HCT116 (cell line): ENCODE measurements at regions not wholly inside any gene's neighbourhood (a gene's known extent, or its start where the extent isn't known, plus 50 kb on each side); places are given as distances from the start of the nearest gene placed in this dataset.

Experiments used
- ATAC-seq: fragments of 200-7000 bp; cut with Tn5 transposase; 2 replicates; pipeline ENCODE4 v1.9.1; 2020; ENCODE audit warnings: mild to moderate bottlenecking, moderate library complexity
- BruUV-seq: library from RNA; stranded (reverse); fragments of 400-500 nt; replicated peaks from 2 replicates; lab custom pipeline; 2021; lab: Mats Ljungman, UMichigan
- CTCF ChIA-PET: fragments of 300-600 bp; sonication (Branson Sonifier 250); formaldehyde crosslinking; loops from one replicate; lab custom pipeline; 2021; ENCODE audit warnings: antibody characterized with exemption; lab: Charles Lee
- POLR2A ChIA-PET: fragments of 300-600, 350-600 bp; sonication (Branson Sonifier 250); formaldehyde crosslinking; loops from one replicate; lab custom pipeline; 2021; ENCODE audit warnings: antibody characterized with exemption; lab: Charles Lee
- RAD21 ChIA-PET, 2 experiments: fragments of 300-600 bp; sonication (Branson Sonifier 250); formaldehyde crosslinking; loops; one replicate each; lab custom pipeline; 2023; ENCODE audit warnings: low total read pairs in 2 of 2; ENCODE audit not compliant: uncharacterized antibody in 2 of 2, unreplicated experiment in 2 of 2, low non-redundant PET in 1 of 2; lab: Charles Lee
- DNase-seq: peaks from one replicate; pipeline ENCODE4 v3.0.0-alpha.2; 2010; ENCODE audit warnings: low read depth, low spot score
- H2AFZ ChIP-seq: fragments of 200-600 bp; shearing (Covaris generic), sonication (generic); 2 replicates; pipeline ENCODE4 v1.6.1; 2017; ENCODE audit warnings: low read depth, mixed run types, mixed read lengths, antibody characterized with exemption, low read length; ENCODE audit not compliant: poor library complexity, severe bottlenecking
- H3K27ac ChIP-seq: 2 replicates; pipeline ENCODE4 v1.5.1; 2012; ENCODE audit warnings: low read depth, low read length
- H3K27me3 ChIP-seq: fragments of 200-600 bp; sonication (generic); 2 replicates; pipeline ENCODE4 v1.6.1; 2016; ENCODE audit warnings: mixed run types, low read length, mixed read lengths; ENCODE audit not compliant: insufficient read depth
- H3K36me3 ChIP-seq, 2 experiments: fragments of 200-500 bp in 1 of 2; fragments of 200-600 bp in 1 of 2; sonication (Bioruptor generic) in 1 of 2; sonication (generic) in 1 of 2; 2 replicates each; pipeline versions ENCODE4 v1.5.1 to v1.6.1; 2014 to 2016; ENCODE audit warnings: low read length in 2 of 2, inconsistent platforms in 1 of 2, mixed read lengths in 1 of 2, mixed run types in 1 of 2; ENCODE audit not compliant: insufficient read depth in 2 of 2, control insufficient read depth in 1 of 2
- H3K4me1 ChIP-seq, 2 experiments: fragments of 200-600 bp in 1 of 2; sonication (generic) in 1 of 2; 2 replicates each; pipeline versions ENCODE4 v1.5.1 to v1.6.1; 2012 to 2017; ENCODE audit warnings: low read length in 2 of 2, inconsistent platforms in 1 of 2, mild to moderate bottlenecking in 1 of 2, mixed read lengths in 1 of 2, mixed run types in 1 of 2, moderate library complexity in 1 of 2; ENCODE audit not compliant: insufficient read depth in 2 of 2, control insufficient read depth in 1 of 2
- H3K4me2 ChIP-seq: fragments of 200-600 bp; sonication (generic); 2 replicates; pipeline ENCODE4 v1.6.1; 2017; ENCODE audit warnings: mixed run types, low read length, mixed read lengths
- H3K4me3 ChIP-seq, 2 experiments: fragments of 200-600 bp in 1 of 2; sonication (generic) in 1 of 2; replicated peaks in 1 of 2; 2 replicates each; pipeline ENCODE4 v1.5.1; 2011 to 2016; ENCODE audit warnings: low read length in 2 of 2, control low read depth in 1 of 2, low read depth in 1 of 2, mild to moderate bottlenecking in 1 of 2, mixed read lengths in 1 of 2, mixed run types in 1 of 2
- H3K79me2 ChIP-seq: fragments of 200-600 bp; sonication (generic); 2 replicates; pipeline ENCODE4 v1.6.1; 2017; ENCODE audit warnings: mild to moderate bottlenecking, mixed run types, low read length, moderate library complexity, mixed read lengths; ENCODE audit not compliant: insufficient read depth
- H3K9ac ChIP-seq: fragments of 200-600 bp; sonication (generic); 2 replicates; pipeline ENCODE4 v1.6.1; 2016; ENCODE audit warnings: low read length, mixed read lengths
- H3K9me2 ChIP-seq: fragments of 200-600 bp; sonication (generic), shearing (Covaris generic); 2 replicates; pipeline ENCODE4 v1.6.1; 2017; ENCODE audit warnings: mixed run types, mild to moderate bottlenecking, moderate library complexity; ENCODE audit not compliant: insufficient read depth
- H3K9me3 ChIP-seq, 2 experiments: fragments of 200-500 bp in 1 of 2; fragments of 200-600 bp in 1 of 2; sonication (Bioruptor generic) in 1 of 2; sonication (generic) in 1 of 2; 2 replicates each; pipeline ENCODE4 v1.6.1; 2014 to 2017; ENCODE audit warnings: low read length in 2 of 2, mixed read lengths in 2 of 2, inconsistent platforms in 1 of 2, low read depth in 1 of 2, mild to moderate bottlenecking in 1 of 2, mixed run types in 1 of 2, moderate library complexity in 1 of 2; ENCODE audit not compliant: control insufficient read depth in 1 of 2, insufficient read depth in 1 of 2
- H4K20me1 ChIP-seq: fragments of 200-600 bp; sonication (generic), shearing (Covaris generic); 2 replicates; pipeline ENCODE4 v1.6.1; 2017; ENCODE audit warnings: mixed run types, mild to moderate bottlenecking, moderate library complexity; ENCODE audit not compliant: insufficient read depth
- CBX3 ChIP-seq: IDR thresholded peaks from 2 replicates; pipeline ENCODE4 v1.6.1; 2012; ENCODE audit warnings: low read depth
- CEBPB ChIP-seq: IDR thresholded peaks from 2 replicates; pipeline ENCODE4 v1.6.1; 2012; ENCODE audit warnings: low read depth
- EZH2phosphoT487 ChIP-seq: fragments of 200-600 bp; IDR thresholded peaks from 2 replicates; pipeline ENCODE4 v1.6.1; 2018; ENCODE audit warnings: antibody characterized with exemption, borderline replicate concordance
- FOSL1 ChIP-seq: IDR thresholded peaks from 2 replicates; pipeline ENCODE4 v1.6.1; 2012; ENCODE audit warnings: low read depth
- POLR2A ChIP-seq: IDR thresholded peaks from 2 replicates; pipeline ENCODE4 v1.7.0; 2011; ENCODE audit warnings: borderline replicate concordance; ENCODE audit not compliant: insufficient read depth, insufficient read length; ENCODE audit errors: extremely low read depth
- RAD21 ChIP-seq: IDR thresholded peaks from 2 replicates; pipeline ENCODE4 v1.6.1; 2012; ENCODE audit warnings: low read depth, mild to moderate bottlenecking
- SP1 ChIP-seq: IDR thresholded peaks from 2 replicates; pipeline ENCODE4 v1.6.1; 2012; ENCODE audit warnings: low read depth
- SRF ChIP-seq: IDR thresholded peaks from 2 replicates; pipeline ENCODE4 v1.6.1; 2012; ENCODE audit warnings: low read depth
- intact Hi-C: fragments of 100-400 bp; cut with micrococcal nuclease; formaldehyde crosslinking; loops from 2 replicates; pipeline ENCODE4 v1.10.0; 2022
- TF ChIP-seq, protein P1 (sequence below), 3 experiments: fragments of 200-600 bp in 1 of 3; sonication (generic) in 1 of 3; IDR thresholded peaks in 2 of 3; conservative IDR thresholded peaks in 1 of 3; 2 replicates each; pipeline ENCODE4 v1.5.1; 2012 to 2017; ENCODE audit warnings: low read depth in 2 of 3, low read length in 2 of 3, antibody characterized with exemption in 1 of 3, borderline replicate concordance in 1 of 3, control low read depth in 1 of 3, mild to moderate bottlenecking in 1 of 3, mixed read lengths in 1 of 3, mixed run types in 1 of 3, moderate library complexity in 1 of 3; ENCODE audit not compliant: insufficient read depth in 1 of 3
- TF ChIP-seq, protein P2 (sequence below): IDR thresholded peaks from 2 replicates; pipeline ENCODE4 v1.6.1; 2012; ENCODE audit warnings: low read depth

DNA sequence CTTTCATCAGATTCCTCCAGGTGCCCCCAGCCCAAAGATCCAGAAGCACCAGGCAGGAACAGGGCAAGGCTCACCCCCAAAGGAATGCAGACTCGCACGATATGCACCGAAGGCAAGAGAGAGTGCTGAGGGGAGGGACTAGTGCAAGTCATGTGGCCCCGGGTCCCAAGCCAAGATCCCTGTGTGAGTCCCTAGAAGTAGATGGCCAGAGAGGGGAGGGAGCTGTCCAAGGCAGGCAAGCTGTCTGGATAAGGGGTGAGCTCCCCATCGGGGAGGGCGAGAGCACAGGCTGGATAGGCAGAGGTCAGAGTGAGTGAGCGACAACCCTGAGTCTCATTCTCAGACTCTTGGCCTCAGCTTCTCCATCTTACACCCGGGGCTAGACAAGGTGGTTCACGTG, 171.5 kb upstream of the LINGO1 start:
- ChIA-PET POLR2A (no interaction called here), RAD21 (no interaction called here), CTCF (no interaction called here)
- no peaks in the 10 kb centered on the region for H4K20me1 ChIP-seq
- no peaks in the 10 kb centered on the region for H3K27me3 ChIP-seq
- H3K36me3 ChIP-seq = no peaks in the 10 kb centered on the region
- intact Hi-C loops = no loop called here
- H3K4me3 ChIP-seq = no peak overlapping the region
- H3K9me2 ChIP-seq = no peaks in the 10 kb centered on the region
- ATAC-seq (peak; percentile 14; the same call in 1 of the 2 replicates), DNase-seq (no peak)
- no peaks in the 10 kb centered on the region for H3K9me3 ChIP-seq
- no peak overlapping the region for H3K4me2 ChIP-seq
- no TSS peak for BruUV-seq
- H2AFZ ChIP-seq = no peak overlapping the region
- H3K9ac ChIP-seq = no peak overlapping the region
- H3K27ac ChIP-seq = no peak overlapping the region
- no peaks in the 10 kb centered on the region for H3K79me2 ChIP-seq
- peaks cover 0 to 3% of the 10 kb centered on the region in 2 experiments; a peak in 1 of 4 replicates for H3K4me1 ChIP-seq
- TF ChIP-seq RAD21 (no peak), SRF (no peak), SP1 (no peak), CBX3 (no peak), FOSL1 (no peak), POLR2A (no peak), CEBPB (no peak), EZH2phosphoT487 (no peak)
- TF ChIP-seq, protein P1, sequence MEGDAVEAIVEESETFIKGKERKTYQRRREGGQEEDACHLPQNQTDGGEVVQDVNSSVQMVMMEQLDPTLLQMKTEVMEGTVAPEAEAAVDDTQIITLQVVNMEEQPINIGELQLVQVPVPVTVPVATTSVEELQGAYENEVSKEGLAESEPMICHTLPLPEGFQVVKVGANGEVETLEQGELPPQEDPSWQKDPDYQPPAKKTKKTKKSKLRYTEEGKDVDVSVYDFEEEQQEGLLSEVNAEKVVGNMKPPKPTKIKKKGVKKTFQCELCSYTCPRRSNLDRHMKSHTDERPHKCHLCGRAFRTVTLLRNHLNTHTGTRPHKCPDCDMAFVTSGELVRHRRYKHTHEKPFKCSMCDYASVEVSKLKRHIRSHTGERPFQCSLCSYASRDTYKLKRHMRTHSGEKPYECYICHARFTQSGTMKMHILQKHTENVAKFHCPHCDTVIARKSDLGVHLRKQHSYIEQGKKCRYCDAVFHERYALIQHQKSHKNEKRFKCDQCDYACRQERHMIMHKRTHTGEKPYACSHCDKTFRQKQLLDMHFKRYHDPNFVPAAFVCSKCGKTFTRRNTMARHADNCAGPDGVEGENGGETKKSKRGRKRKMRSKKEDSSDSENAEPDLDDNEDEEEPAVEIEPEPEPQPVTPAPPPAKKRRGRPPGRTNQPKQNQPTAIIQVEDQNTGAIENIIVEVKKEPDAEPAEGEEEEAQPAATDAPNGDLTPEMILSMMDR (IDR thresholded peaks at IDR 0.05 in 2 of 3, conservative IDR thresholded peaks at IDR 0.05 in 1 of 3; ENCODE audit: borderline replicate concordance in 1 of 3, insufficient read depth in 1 of 3, low read depth in 2 of 3, low read length in 2 of 3) = no peak
- TF ChIP-seq, protein P2, sequence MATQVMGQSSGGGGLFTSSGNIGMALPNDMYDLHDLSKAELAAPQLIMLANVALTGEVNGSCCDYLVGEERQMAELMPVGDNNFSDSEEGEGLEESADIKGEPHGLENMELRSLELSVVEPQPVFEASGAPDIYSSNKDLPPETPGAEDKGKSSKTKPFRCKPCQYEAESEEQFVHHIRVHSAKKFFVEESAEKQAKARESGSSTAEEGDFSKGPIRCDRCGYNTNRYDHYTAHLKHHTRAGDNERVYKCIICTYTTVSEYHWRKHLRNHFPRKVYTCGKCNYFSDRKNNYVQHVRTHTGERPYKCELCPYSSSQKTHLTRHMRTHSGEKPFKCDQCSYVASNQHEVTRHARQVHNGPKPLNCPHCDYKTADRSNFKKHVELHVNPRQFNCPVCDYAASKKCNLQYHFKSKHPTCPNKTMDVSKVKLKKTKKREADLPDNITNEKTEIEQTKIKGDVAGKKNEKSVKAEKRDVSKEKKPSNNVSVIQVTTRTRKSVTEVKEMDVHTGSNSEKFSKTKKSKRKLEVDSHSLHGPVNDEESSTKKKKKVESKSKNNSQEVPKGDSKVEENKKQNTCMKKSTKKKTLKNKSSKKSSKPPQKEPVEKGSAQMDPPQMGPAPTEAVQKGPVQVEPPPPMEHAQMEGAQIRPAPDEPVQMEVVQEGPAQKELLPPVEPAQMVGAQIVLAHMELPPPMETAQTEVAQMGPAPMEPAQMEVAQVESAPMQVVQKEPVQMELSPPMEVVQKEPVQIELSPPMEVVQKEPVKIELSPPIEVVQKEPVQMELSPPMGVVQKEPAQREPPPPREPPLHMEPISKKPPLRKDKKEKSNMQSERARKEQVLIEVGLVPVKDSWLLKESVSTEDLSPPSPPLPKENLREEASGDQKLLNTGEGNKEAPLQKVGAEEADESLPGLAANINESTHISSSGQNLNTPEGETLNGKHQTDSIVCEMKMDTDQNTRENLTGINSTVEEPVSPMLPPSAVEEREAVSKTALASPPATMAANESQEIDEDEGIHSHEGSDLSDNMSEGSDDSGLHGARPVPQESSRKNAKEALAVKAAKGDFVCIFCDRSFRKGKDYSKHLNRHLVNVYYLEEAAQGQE = no peak
- TF ChIP-seq, all 23 proteins: peak for 0
